Activated CD4-positive, alpha-beta T cell treated with anti-CD3 and anti-CD28 coated beads, Interleukin-2, Interleukin-4, amounts not matched to agents 100 ng/mL and 50 ng/mL, durations not matched to agents 16 hours and 8 hours (primary cell): ENCODE measurements at regions not wholly inside any gene's neighbourhood (a gene's known extent, or its start where the extent isn't known, plus 50 kb on each side); places are given as distances from the start of the nearest gene placed in this dataset.
A peak's percentile ranks its signal among the peaks of the same experiment; 100 is the strongest.

Experiments
- DNase-seq: peaks from one replicate; pipeline ENCODE4 v3.0.0-alpha.2; 2020; ENCODE audit warnings: low spot score

DNA sequence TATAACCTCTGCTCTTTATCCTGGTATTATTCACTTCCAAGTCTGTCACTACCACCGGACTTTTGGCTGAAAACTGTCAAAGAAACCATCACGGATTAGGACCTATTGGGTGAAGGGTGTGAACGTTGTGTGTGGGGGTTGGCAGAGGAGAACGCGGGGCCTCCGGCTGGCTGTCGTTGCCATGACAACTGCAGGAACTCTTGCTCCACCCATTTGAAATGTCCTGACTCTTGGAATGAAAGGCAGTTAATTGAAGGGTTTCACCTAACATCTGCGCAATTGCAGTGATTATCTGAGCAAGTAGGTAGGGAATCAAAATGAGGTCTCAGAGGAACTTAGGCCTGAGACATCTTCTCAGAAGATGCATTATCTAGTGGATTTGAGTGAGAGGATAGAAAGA lies 60.9 kb upstream of the CLMP start:
- DNase-seq, result no peak

DNA sequence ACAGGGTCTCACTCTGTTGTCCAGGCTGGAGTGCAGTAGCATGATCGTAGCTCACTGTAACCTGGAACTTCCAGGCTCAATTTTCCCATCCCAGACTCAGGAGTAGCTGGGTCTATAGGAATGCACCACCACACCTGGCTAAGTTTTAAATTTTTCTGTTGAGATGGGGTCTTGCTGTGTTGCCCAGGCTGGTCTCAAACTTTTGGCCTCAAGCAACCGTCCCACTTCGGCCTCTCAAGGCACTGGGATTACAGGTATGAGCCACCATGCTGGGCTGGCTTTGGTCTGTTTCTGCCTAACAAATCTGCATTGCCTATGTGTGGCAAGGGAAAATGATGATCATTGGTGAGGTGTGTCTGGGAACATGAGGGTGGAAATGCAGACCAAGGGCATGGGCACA lies 59.3 kb upstream of the CLMP start:
- DNase-seq, result no peak

GRCh38 chr11:123253911-123254310 lies 58.9 kb upstream of the CLMP start:
- DNase-seq, result no peak

DNA sequence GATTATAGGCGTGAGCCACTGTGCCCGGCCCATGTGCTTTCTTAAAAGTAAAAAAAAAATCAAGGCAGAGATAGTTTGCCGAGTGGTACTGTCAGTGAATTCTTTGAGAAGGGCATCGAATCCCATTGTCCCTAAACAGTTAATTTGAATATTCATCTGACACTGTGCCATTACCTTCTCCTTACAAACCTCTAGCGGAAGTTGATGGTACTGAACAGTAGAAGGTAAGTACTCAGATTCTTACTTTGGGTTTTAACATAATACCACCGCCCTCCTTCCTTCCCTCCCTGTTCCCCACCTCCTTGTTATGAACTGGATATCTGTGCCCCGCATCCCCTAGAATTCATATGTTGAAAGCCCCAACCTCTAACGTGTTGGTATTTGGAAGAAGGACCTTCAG lies 58.2 kb upstream of the CLMP start:
- no peak for DNase-seq

DNA sequence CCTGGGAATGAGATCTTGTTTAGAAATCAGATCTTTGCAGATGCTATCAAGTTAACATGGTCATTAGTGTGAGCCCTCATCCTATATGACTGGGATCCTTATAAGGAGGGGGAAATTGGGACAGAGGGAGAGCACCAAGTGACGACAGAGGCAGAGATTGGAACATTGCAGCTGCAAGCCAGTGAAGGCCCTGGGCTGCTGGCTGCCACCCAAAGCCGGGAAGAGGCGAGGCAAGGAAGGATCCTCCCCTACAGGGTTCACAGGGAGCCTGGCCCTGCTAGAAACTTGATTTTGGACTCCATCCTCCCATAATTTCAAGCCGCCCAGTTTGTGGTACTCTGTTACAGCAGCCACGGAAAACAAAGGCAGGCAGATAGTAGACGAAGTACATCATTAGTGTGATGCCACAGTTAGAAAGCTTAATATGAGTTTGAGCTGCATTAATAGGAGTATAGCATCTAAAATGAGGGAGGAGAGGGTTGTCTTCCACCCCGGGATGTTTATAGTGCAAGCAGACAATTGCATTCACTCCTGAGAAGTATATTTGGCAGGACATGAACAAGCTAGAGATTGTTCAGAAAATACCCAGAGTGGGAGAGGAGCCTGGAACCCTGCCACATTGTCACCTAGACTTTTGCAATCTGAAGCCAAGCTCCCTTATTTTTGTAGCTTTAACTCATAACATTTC lies 56.8 kb upstream of the CLMP start:
- no peak for DNase-seq

DNA sequence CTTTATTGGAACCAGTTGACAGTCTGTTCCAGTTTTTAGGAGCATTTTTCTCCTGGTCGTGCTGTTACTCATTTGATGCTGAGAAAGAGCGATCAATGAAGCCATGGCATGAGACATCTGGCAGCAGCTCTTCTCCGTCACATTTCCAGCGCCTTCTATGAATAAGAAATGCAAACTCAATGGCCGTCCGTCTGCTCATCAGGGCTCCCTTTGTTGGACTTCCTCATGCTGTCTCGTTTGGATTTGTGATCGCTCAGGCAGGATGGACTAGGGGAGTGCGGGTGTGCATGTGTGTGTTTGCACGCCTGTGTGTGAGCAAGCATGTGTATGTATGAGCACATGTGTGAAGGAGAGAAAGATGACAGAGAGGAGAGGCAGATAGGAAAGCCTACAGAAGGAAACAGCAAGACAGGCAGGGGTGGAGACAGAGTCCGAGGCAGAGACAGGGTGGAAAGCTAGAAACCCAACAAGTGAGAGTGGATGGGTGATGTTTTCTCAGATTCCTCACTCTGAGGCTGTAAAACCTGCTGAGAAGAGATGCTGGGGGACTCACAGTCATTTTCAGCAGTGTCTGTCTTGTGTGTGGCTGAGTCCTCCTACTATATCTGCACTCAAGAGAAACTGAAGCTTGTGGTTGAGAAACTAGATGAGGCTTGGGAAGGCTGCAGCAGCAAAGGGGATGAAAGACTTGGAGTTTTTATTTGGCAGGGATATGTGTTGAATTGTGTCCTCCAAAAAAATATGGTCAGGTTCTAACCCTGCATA lies 56.0 kb upstream of the CLMP start:
- DNase-seq, result no peak

DNA sequence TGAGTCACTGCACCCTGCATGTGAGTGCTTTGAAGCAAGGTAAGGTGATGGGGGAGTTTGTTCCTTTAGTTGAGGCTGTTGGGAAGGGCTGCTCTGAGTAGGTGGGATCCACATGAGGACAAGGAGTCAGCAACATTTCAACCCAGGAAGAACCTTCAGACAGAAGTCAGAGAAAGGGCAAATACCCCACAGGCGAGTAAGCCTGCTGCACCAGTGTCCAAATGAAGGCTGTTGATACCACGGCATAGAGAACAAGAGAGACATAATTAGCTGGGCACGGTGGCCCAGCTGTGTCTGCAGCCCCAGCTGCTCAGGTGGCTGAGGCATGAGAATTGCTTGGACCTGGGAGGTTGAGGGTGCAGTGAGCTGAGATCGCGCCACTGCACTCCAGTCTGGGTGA lies 54.3 kb upstream of the CLMP start:
- DNase-seq, result no peak

DNA sequence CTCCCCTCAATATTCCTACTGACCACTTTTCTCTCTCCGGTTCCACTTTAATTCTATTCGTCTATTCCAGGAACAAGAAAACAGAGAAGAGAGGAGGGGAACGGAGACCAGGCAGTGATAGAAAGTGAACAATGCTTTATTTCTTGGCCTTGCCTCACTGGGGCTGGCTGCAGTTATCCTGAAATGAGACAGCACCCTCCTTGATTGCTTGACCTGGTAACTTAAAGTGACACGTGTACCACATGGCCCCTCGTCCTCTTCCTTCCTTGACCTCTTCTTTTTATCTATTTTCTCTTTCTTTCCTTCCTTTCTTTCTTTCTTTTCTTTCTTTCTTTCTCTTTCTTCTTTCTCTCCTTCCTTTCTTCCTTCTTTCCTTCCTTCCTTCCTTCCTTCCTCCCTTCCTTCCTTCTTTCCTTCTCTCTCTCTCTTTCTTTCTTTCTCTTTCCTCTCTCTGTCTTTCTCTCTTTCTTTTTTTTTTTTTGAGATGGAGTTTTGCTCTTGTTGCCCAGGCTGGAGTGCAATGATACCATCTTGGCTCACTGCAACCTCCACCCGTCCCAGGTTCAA lies 52.8 kb upstream of the CLMP start:
- DNase-seq, result no peak

GRCh38 chr11:123247496-123247799 lies 52.4 kb upstream of the CLMP start:
- DNase-seq, result no peak

DNA sequence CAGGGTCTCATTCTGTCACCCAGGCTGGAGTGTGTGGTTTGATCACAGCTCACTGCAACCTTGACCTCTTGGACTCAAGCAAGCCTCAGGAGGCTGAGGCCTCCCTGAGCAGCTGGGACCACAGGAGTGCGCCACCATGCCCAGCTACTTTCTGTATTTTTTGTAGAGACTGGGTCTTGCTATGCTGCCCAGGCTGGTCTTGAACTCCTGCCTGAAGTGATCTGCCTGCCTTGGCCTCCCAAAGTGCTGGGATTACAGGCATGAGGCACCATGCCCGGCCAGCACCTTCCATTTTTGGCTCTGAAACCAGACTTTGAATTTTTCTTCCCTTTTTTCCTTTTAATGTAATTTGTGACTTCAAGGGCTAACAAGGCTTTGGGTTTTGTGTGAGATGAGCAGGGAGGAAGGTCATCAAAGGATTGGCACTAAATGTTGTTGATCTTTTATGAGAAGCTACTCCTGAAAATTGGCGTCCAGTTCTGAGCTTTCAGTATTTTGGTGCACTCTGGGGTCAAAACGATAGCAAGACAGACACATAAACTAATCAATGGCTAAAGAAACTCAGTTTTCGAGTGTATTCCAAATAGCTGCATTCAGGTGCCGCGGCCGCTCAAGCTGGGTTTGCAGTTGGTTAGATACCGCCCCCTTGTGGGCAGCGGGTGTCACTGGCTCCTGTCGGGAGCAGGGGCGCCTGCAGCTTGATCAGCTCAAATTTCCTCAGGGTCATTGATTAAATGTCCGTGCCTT lies 51.9 kb upstream of the CLMP start:
- peak; percentile 82 for DNase-seq

DNA sequence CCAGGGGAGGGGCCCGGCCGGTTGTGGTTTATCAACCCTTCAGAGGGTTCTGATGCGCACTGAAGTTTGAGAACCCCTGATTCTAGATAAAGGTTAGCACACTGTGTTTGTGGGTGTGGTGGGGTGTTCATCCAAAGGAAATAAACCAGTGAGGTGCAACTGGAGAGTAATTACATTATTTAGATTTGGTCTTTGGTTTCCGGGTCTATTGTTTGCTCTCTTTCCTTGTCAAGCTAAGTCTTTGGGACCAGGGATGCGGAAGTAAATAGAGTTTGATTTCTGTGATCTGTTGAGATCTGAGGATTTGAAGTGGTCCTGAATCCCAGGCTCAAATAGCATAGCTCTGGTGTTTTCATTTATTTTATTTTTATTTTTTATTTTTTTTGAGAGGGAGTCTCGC lies 50.5 kb upstream of the CLMP start:
- DNase-seq, result no peak
